H1 (cell line): ENCODE measurements at regions not wholly inside any gene's neighbourhood (a gene's known extent, or its start where the extent isn't known, plus 50 kb on each side); places are given as distances from the start of the nearest gene placed in this dataset.

ENCODE experiments used
- CTCF ChIA-PET: fragments of 300-600 bp; sonication (Branson Sonifier 250); formaldehyde crosslinking; loops from one replicate; lab custom pipeline; 2021; ENCODE audit not compliant: partially characterized antibody; lab: Charles Lee
- POLR2A ChIA-PET: fragments of 300-600 bp; sonication (Branson Sonifier 250); formaldehyde crosslinking; loops from one replicate; lab custom pipeline; 2021; ENCODE audit warnings: inconsistent platforms; ENCODE audit not compliant: partially characterized antibody; lab: Charles Lee
- DNase-seq, 2 experiments: peaks; one replicate each; pipeline versions ENCODE4 v3.0.0 to v3.0.0-alpha.2; 2010 to 2022; ENCODE audit warnings: low spot score in 2 of 2, low read depth in 1 of 2, mixed read lengths in 1 of 2
- FAIRE-seq: peaks from 2 replicates; lab custom pipeline; 2011; peaks lifted over from hg19 to GRCh38; lab: Jason Lieb, UNC
- H2AFZ ChIP-seq: 2 replicates; pipeline ENCODE4 v1.8.1; 2012; ENCODE audit warnings: low read length, inconsistent platforms
- H2AK5ac ChIP-seq: 2 replicates; pipeline ENCODE4 v1.6.1; 2013; ENCODE audit warnings: low read depth, low read length
- H2BK120ac ChIP-seq: replicated peaks from 2 replicates; pipeline ENCODE3; 2013; ENCODE audit warnings: low read depth, low read length, inconsistent platforms
- H2BK12ac ChIP-seq: 2 replicates; pipeline ENCODE4 v1.6.1; 2013; ENCODE audit warnings: low read depth, low read length
- H2BK15ac ChIP-seq: 2 replicates; pipeline ENCODE4 v1.6.1; 2013; ENCODE audit warnings: low read length
- H2BK20ac ChIP-seq: 2 replicates; pipeline ENCODE4 v1.6.1; 2013; ENCODE audit warnings: low read length
- H2BK5ac ChIP-seq: 2 replicates; pipeline ENCODE4 v1.6.1; 2013; ENCODE audit warnings: low read depth, low read length
- H3K14ac ChIP-seq: 2 replicates; pipeline ENCODE4 v1.6.1; 2013; ENCODE audit warnings: inconsistent platforms; ENCODE audit not compliant: insufficient read length
- H3K18ac ChIP-seq: 2 replicates; pipeline ENCODE4 v1.6.1; 2013; ENCODE audit warnings: low read length; ENCODE audit errors: extremely low read depth
- H3K23ac ChIP-seq: 2 replicates; pipeline ENCODE4 v1.6.1; 2013; ENCODE audit warnings: inconsistent platforms; ENCODE audit not compliant: insufficient read length
- H3K23me2 ChIP-seq: 2 replicates; pipeline ENCODE4 v1.6.1; 2013; ENCODE audit warnings: low read depth, low read length
- H3K27ac ChIP-seq: 2 replicates; pipeline ENCODE4 v1.6.1; 2011; ENCODE audit warnings: low read depth, low read length, inconsistent platforms
- H3K27me3 ChIP-seq, 4 experiments: replicated peaks in 1 of 4; 1 replicate in 1 of 4; 2 replicates in 3 of 4; pipeline versions ENCODE4 v1.6.1 to v1.8.1; 2011 to 2013; ENCODE audit warnings: low read length in 3 of 4, mild to moderate bottlenecking in 3 of 4, inconsistent platforms in 2 of 4, mixed read lengths in 2 of 4, moderate library complexity in 1 of 4; ENCODE audit not compliant: control insufficient read depth in 3 of 4, insufficient read depth in 3 of 4; ENCODE audit errors: extremely low read depth in 1 of 4
- H3K36me3 ChIP-seq, 4 experiments: 2 replicates each; pipeline versions ENCODE4 v1.6.1 to v1.8.1; 2011 to 2013; ENCODE audit warnings: mild to moderate bottlenecking in 4 of 4, low read length in 3 of 4, moderate library complexity in 2 of 4, control low read depth in 1 of 4, inconsistent platforms in 1 of 4; ENCODE audit not compliant: insufficient read depth in 4 of 4, control insufficient read depth in 2 of 4
- H3K4ac ChIP-seq: replicated peaks from 2 replicates; pipeline ENCODE3; 2013; ENCODE audit warnings: low read length, low read depth, mixed read lengths, inconsistent platforms; ENCODE audit not compliant: insufficient read length
- H3K4me1 ChIP-seq, 4 experiments: replicated peaks in 1 of 4; 1 replicate in 1 of 4; 2 replicates in 3 of 4; pipeline versions ENCODE4 v1.6.1 to v1.8.1; 2011 to 2013; ENCODE audit warnings: low read length in 3 of 4, inconsistent platforms in 2 of 4, mixed read lengths in 1 of 4; ENCODE audit not compliant: insufficient read depth in 4 of 4, control insufficient read depth in 3 of 4
- H3K4me2 ChIP-seq, 2 experiments: 2 replicates each; pipeline versions ENCODE4 v1.6.1 to v1.8.1; 2011 to 2013; ENCODE audit warnings: low read depth in 2 of 2, low read length in 2 of 2, control low read depth in 1 of 2, inconsistent platforms in 1 of 2, mild to moderate bottlenecking in 1 of 2; ENCODE audit not compliant: insufficient read depth in 1 of 2
- H3K4me3 ChIP-seq, 4 experiments: fragments of 200-600, 300-600 bp in 1 of 4; sonication (generic), shearing (Covaris generic), sonication (Bioruptor Twin) in 1 of 4; 2 replicates each; pipeline versions ENCODE4 v1.5.1 to v1.8.1; 2011 to 2016; ENCODE audit warnings: low read length in 4 of 4, low read depth in 3 of 4, control low read depth in 2 of 4, inconsistent platforms in 2 of 4, mild to moderate bottlenecking in 2 of 4, mixed read lengths in 1 of 4, moderate library complexity in 1 of 4; ENCODE audit not compliant: insufficient read depth in 2 of 4; ENCODE audit errors: extremely low read depth in 1 of 4
- H3K56ac ChIP-seq: replicated peaks from 2 replicates; pipeline ENCODE3; 2013; ENCODE audit warnings: low read depth, mild to moderate bottlenecking, mixed read lengths, low read length, inconsistent platforms; ENCODE audit not compliant: insufficient read length
- H3K79me1 ChIP-seq: 2 replicates; pipeline ENCODE4 v1.6.1; 2013; ENCODE audit warnings: low read depth, low read length, control low read depth
- H3K79me2 ChIP-seq, 2 experiments: 2 replicates each; pipeline versions ENCODE4 v1.6.1 to v1.8.1; 2012 to 2013; ENCODE audit warnings: low read length in 2 of 2, mild to moderate bottlenecking in 2 of 2, inconsistent platforms in 1 of 2; ENCODE audit not compliant: insufficient read depth in 2 of 2, control insufficient read depth in 1 of 2
- H3K9ac ChIP-seq, 4 experiments: replicated peaks in 1 of 4; 1 replicate in 1 of 4; 2 replicates in 3 of 4; pipeline versions ENCODE4 v1.6.1 to v1.8.1; 2011 to 2013; ENCODE audit warnings: low read depth in 3 of 4, low read length in 3 of 4, control low read depth in 2 of 4, mild to moderate bottlenecking in 2 of 4, moderate library complexity in 2 of 4, inconsistent platforms in 1 of 4; ENCODE audit errors: extremely low read depth in 1 of 4
- H3K9me3 ChIP-seq, 2 experiments: 2 replicates each; pipeline versions ENCODE4 v1.6.1 to v1.8.1; 2012 to 2013; ENCODE audit warnings: mild to moderate bottlenecking in 2 of 2, moderate library complexity in 2 of 2, control low read depth in 1 of 2, inconsistent platforms in 1 of 2, low read depth in 1 of 2, low read length in 1 of 2, mixed read lengths in 1 of 2; ENCODE audit not compliant: insufficient read depth in 2 of 2
- H4K20me1 ChIP-seq, 2 experiments: replicated peaks in 1 of 2; 2 replicates each; pipeline versions ENCODE3 to v1.8.1; 2011 to 2013; ENCODE audit warnings: inconsistent platforms in 2 of 2, low read length in 2 of 2, mild to moderate bottlenecking in 1 of 2; ENCODE audit not compliant: insufficient read depth in 2 of 2, control insufficient read depth in 1 of 2
- H4K5ac ChIP-seq: 2 replicates; pipeline ENCODE4 v1.6.1; 2013; ENCODE audit warnings: low read length, low read depth, mixed read lengths, inconsistent platforms; ENCODE audit not compliant: insufficient read length
- H4K8ac ChIP-seq: 2 replicates; pipeline ENCODE4 v1.8.0; 2013; ENCODE audit warnings: mild to moderate bottlenecking, moderate library complexity, low read length, inconsistent platforms; ENCODE audit not compliant: insufficient read depth; ENCODE audit errors: extremely low read depth
- H4K91ac ChIP-seq: replicated peaks from 2 replicates; pipeline ENCODE3; 2013; ENCODE audit warnings: low read length, mixed read lengths, inconsistent platforms; ENCODE audit not compliant: insufficient read length
- BACH1 ChIP-seq: IDR thresholded peaks from 2 replicates; pipeline ENCODE4 v1.6.1; 2012; ENCODE audit warnings: low read length, improper control_type of control experiment
- RXRA ChIP-seq: IDR thresholded peaks from 2 replicates; pipeline ENCODE4 v1.6.1; 2011; ENCODE audit warnings: low read depth, mild to moderate bottlenecking, low read length, moderate library complexity; ENCODE audit not compliant: insufficient read depth
- SIN3A ChIP-seq, 2 experiments: IDR thresholded peaks in 1 of 2; conservative IDR thresholded peaks in 1 of 2; 2 replicates each; pipeline ENCODE4 v1.6.1; 2011 to 2012; ENCODE audit warnings: low read length in 2 of 2, improper control_type of control experiment in 1 of 2, low read depth in 1 of 2, mild to moderate bottlenecking in 1 of 2
- TBP ChIP-seq: IDR thresholded peaks from 2 replicates; pipeline ENCODE4 v1.6.1; 2011; ENCODE audit warnings: low read depth, low read length, improper control_type of control experiment
- WGBS, 2 experiments: shearing (Covaris generic) in 1 of 2; methylation state at CpG; one replicate each; pipeline versions ENCODE4 v1.1.6 to v1.1.7; 2013 to 2015; ENCODE audit warnings: low lambda C conversion rate in 2 of 2, mixed read lengths in 2 of 2, inconsistent platforms in 1 of 2, low coverage in 1 of 2, missing lambda C conversion rate in 1 of 2; ENCODE audit not compliant: insufficient replicate concordance in 2 of 2, insufficient coverage in 1 of 2, insufficient read length in 1 of 2; ENCODE audit errors: extremely low coverage in 1 of 2, missing lambda C conversion rate in 1 of 2; 5-methylcytosine and 5-hydroxymethylcytosine counted together

GRCh38 chr7:12102527-12102926 lies 108.6 kb upstream of the TMEM106B start:
- H3K9me3 ChIP-seq, result peaks cover 4 to 7% of the 10 kb centered on the region in 2 experiments; a peak in 2 of 4 replicates
- ChIA-PET CTCF (no interaction called here), POLR2A (no interaction called here)
- H4K8ac ChIP-seq, result no peak overlapping the region
- H3K36me3 ChIP-seq, result no peaks in the 10 kb centered on the region
- H3K4me1 ChIP-seq, result no peaks in the 10 kb centered on the region
- H2BK12ac ChIP-seq, result no peak overlapping the region
- no peak overlapping the region for H3K4me2 ChIP-seq
- H3K18ac ChIP-seq, result no peak overlapping the region
- H4K20me1 ChIP-seq, result no peaks in the 10 kb centered on the region
- H3K23me2 ChIP-seq, result no peaks in the 10 kb centered on the region; the same call in 1 of the 2 replicates
- H4K91ac ChIP-seq, result no peak overlapping the region
- H3K14ac ChIP-seq, result no peak overlapping the region
- no peak overlapping the region for H3K4ac ChIP-seq
- no peak overlapping the region for H3K4me3 ChIP-seq
- no peak overlapping the region for H2AFZ ChIP-seq
- DNase-seq, result no peak
- H2BK5ac ChIP-seq, result no peak overlapping the region
- no peak overlapping the region for H3K9ac ChIP-seq
- H3K56ac ChIP-seq, result no peak overlapping the region
- 90% methylated on average over 3 of the region's 3 CpGs; no CpG with 5 or more reads in 1 of the 2 experiments for WGBS, 2 experiments
- H2BK15ac ChIP-seq, result no peak overlapping the region
- H2BK120ac ChIP-seq, result no peak overlapping the region
- no peak overlapping the region for H4K5ac ChIP-seq
- H3K27me3 ChIP-seq, result no peaks in the 10 kb centered on the region
- FAIRE-seq, result no peak
- no peaks in the 10 kb centered on the region for H3K79me2 ChIP-seq
- no peak overlapping the region for H2BK20ac ChIP-seq
- H3K27ac ChIP-seq, result no peak overlapping the region
- no peak overlapping the region for H3K23ac ChIP-seq
- H2AK5ac ChIP-seq, result no peak overlapping the region
- no peaks in the 10 kb centered on the region for H3K79me1 ChIP-seq
- TF ChIP-seq TBP, result no peak
- no peak for TF ChIP-seq BACH1
- TF ChIP-seq SIN3A (conservative IDR thresholded peaks at IDR 0.05 in 1 of 2, IDR thresholded peaks at IDR 0.05 in 1 of 2; ENCODE audit: low read depth in 1 of 2, low read length in 2 of 2), result no peak
- TF ChIP-seq RXRA, result no peak
